ENCODE measurements at regions not wholly inside any gene's neighbourhood (a gene's known extent, or its start where the extent isn't known, plus 50 kb on each side); places are given as distances from the start of the nearest gene placed in this dataset.

DNA sequence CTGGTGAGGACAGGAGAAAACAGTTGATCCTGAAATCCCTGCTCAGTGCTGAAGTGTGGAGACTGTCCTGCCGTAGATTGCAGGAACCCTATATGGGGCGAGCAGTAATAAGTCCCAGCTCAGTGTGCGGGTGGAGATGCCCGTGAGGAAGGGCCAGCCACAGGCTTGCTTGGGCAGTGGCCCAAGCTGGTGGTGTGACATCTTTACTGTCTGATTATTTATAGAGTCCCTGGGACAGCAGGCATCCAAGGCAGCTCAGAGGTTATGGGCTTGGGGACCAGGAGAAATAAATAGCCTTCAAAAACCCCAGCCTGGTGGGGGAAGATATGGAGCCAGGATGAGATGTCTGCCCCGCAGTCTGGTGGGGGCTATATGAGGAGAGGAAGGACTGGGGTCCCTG, 170.7 kb upstream of the POU3F1 start:
- no peak for DNase-seq (ENCODE audit: low read depth, low spot score)
- no peak overlapping the region for H3K4me3 ChIP-seq (ENCODE audit: low read depth, low read length)
- TF ChIP-seq, protein P1, sequence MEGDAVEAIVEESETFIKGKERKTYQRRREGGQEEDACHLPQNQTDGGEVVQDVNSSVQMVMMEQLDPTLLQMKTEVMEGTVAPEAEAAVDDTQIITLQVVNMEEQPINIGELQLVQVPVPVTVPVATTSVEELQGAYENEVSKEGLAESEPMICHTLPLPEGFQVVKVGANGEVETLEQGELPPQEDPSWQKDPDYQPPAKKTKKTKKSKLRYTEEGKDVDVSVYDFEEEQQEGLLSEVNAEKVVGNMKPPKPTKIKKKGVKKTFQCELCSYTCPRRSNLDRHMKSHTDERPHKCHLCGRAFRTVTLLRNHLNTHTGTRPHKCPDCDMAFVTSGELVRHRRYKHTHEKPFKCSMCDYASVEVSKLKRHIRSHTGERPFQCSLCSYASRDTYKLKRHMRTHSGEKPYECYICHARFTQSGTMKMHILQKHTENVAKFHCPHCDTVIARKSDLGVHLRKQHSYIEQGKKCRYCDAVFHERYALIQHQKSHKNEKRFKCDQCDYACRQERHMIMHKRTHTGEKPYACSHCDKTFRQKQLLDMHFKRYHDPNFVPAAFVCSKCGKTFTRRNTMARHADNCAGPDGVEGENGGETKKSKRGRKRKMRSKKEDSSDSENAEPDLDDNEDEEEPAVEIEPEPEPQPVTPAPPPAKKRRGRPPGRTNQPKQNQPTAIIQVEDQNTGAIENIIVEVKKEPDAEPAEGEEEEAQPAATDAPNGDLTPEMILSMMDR (IDR thresholded peaks at IDR 0.05; ENCODE audit: insufficient read depth, low read length, missing control alignments) = no peak
- ChIA-PET POLR2A (no interaction called here), CTCF (no interaction called here)

DNA sequence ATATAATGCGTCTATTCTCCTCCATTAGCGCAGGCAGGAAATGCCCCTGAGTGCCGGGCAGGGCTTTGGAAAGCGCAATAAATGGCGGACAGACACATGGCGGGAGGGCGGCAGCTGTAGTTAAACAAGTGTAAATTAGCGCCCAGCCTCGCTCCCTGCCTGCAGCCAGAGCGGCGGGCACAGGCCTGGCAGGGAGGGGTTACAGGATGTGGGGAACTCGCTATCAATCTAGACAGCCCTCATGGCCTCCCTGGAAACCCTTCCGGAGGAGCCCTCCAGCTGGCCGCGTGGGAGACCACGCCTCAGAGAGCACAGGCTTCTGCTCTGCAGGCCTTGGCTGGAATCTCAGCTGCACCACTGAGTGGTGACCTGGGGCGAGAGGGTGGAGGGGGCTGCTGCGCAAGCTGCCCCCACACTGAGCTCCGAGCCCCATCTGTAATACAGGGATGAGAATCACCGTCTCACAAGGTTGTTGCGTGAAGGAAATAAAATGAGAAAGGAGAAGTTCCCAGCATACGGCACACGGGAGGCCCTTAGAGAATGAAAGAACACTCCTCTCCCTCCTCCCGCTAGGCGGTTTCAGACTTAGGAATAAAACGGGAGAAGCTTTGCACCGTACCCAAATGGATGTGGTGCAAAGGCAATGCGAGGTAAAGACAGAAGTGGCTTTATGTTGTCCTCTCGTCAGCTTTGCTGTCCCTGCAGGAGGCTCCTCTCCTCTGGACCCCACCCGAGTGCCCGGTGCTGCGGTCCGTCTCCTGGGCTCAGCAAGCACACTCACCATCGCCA, 167.2 kb upstream of the POU3F1 start:
- DNase-seq (ENCODE audit: low read depth, low spot score) = no peak
- TF ChIP-seq, protein P1 (IDR thresholded peaks at IDR 0.05; ENCODE audit: insufficient read depth, low read length, missing control alignments) = no peak
- POLR2A ChIA-PET = no interaction called here
- CTCF ChIA-PET = no interaction called here
- H3K4me3 ChIP-seq (ENCODE audit: low read depth, low read length) = no peak overlapping the region

DNA sequence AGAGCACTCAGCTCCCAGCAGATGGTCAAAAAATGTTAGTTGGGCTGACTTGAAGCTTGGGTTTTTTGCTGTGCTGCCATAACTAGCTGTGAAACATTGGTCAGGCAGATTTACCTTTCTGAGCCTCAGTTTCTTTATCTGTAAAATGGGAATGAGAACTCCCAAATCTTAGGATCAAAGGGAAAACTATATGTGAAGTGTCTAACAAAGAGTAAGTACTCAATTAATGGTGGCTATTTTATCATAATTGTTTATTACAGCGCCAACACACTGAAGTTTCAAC, 164.2 kb upstream of the POU3F1 start:
- POLR2A ChIA-PET = no interaction called here
- no peak for DNase-seq (ENCODE audit: low read depth, low spot score)
- TF ChIP-seq, protein P1 (IDR thresholded peaks at IDR 0.05; ENCODE audit: insufficient read depth, low read length, missing control alignments) = no peak
- CTCF ChIA-PET = no interaction called here
- no peak overlapping the region for H3K4me3 ChIP-seq (ENCODE audit: low read depth, low read length)

DNA sequence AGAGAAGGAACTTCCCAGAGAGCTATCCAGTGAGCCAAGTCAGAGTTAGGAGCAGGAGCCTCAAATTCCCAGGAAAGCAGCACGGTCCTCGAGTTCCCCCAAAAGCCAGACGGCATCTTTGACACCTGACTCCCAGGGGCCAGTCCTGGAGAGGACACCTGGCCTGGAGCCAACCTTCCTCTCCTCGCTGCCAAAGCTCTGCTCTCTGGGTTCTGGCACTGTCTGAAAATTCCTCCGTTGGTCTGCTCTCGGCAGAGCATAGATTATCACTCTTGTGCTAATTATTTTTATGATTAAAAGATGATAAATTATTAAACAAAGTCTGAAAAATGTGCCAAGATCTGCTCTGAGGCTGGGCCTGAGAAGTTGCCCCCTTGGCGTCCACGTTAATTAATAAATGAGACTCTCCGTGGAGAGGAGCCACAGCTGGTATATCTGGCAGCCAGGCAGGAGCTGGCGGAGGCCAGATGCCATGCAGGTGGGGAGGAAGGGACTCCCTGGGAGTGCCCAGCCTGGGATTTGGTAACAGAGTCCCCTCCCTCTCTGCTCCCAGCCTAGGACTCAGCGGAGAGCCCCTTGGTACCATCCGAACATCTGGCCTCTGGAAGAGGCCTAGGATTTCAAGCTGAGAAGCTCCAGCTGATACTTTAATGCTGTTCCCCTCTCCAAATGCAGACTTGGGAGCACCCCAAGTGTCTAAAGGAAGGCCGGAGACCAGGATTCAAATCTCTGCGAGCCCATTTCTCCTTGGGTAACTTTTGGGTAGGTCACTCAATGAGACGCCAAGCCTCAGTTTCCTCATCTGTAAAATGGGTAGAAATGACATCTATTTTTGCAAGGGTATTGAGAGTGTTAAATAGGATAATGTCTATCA, 163.7 kb upstream of the POU3F1 start:
- TF ChIP-seq, protein P1 (IDR thresholded peaks at IDR 0.05; ENCODE audit: insufficient read depth, low read length, missing control alignments) = no peak
- no peak for DNase-seq (ENCODE audit: low read depth, low spot score)
- POLR2A ChIA-PET = no interaction called here
- CTCF ChIA-PET = no interaction called here
- no peak overlapping the region for H3K4me3 ChIP-seq (ENCODE audit: low read depth, low read length)

DNA sequence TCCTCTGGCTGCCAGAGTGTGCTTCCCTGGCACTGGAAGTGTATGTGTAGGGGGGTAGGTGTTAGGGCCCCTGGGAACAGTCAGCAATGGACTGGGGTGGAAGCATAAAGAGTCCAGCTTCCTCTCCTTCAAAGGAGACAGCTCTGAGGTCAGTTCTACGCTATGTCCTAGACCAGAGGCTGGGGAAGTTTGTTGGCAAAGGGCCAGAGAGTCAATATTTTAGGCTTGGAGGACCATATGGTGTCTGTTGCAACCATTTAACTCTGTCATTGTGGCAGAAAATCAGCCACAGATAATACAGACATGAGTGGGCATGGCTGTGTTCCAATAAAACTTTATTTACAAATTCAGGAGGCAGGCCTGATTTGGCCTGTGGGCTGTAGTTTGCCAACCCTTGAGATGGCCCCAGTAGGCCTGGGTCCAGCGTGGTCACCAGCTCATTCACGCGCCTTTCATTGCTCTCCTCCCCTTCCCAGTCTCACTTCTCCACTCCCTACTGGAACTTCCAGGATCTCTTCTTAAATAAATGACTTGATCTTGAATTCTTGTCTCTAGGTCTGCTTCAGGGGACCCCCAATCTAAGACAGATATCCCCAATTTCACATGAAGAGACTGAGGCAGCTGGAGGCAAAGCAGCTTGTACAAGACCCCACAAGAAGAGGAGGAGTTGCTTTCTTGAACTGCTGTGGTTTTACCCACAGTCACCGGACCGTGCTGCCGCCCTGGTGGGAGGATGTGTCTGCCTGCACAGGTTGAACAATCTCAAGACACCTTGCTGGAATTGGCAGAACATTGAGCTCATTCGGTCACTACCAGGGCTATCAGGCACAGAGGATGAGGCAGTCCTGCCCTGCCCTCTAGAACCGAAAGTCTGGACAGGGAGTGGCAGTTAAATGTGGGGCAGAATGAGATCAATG, 162.4 kb upstream of the POU3F1 start:
- TF ChIP-seq, protein P1 (IDR thresholded peaks at IDR 0.05; ENCODE audit: insufficient read depth, low read length, missing control alignments) = no peak
- CTCF ChIA-PET = no interaction called here
- H3K4me3 ChIP-seq (ENCODE audit: low read depth, low read length) = no peak overlapping the region
- no peak for DNase-seq (ENCODE audit: low read depth, low spot score)
- POLR2A ChIA-PET = no interaction called here

DNA sequence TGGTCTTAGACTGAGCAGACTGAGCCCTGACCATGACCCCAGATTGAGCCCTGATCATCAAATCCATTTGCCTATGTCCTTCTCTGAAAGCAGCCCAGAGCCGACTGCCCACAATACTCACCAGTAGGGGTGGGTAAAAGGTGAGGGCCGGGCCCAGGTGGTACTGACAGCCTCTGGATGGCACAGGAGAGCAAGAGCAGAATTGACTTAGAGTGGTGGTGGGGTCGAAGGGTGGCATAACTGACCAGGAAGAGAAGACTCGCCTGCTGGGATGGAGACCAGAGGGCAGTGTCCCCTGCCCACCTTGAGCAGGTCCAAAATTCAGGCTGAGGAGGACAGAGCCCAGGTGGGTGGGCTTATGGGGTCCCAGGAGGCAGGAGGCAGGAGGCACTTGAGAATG, 161.3 kb upstream of the POU3F1 start:
- no peak for DNase-seq (ENCODE audit: low read depth, low spot score)
- POLR2A ChIA-PET = no interaction called here
- no peak overlapping the region for H3K4me3 ChIP-seq (ENCODE audit: low read depth, low read length)
- CTCF ChIA-PET = no interaction called here
- TF ChIP-seq, protein P1 (IDR thresholded peaks at IDR 0.05; ENCODE audit: insufficient read depth, low read length, missing control alignments) = no peak
